Endothelial cell of umbilical vein (primary cell): ENCODE measurements at regions not wholly inside any gene's neighbourhood (a gene's known extent, or its start where the extent isn't known, plus 50 kb on each side); places are given as distances from the start of the nearest gene placed in this dataset.

Source experiments
- BruUV-seq: library from RNA; stranded (reverse); fragments of 400-500 nt; replicated peaks from 2 replicates; lab custom pipeline; 2021; lab: Mats Ljungman, UMichigan
- CTCF ChIA-PET: fragments of 300-600, 350-600 bp; sonication (Branson Sonifier 250); formaldehyde crosslinking; loops from one replicate; lab custom pipeline; 2021; ENCODE audit warnings: antibody characterized with exemption, inconsistent platforms; lab: Charles Lee
- POLR2A ChIA-PET: fragments of 300-600, 350-600 bp; sonication (Branson Sonifier 250); formaldehyde crosslinking; loops from one replicate; lab custom pipeline; 2021; ENCODE audit warnings: antibody characterized with exemption, inconsistent platforms; lab: Charles Lee
- DNase-seq: peaks from one replicate; pipeline ENCODE4 v3.0.0-alpha.2; 2011; ENCODE audit warnings: low read depth, low spot score
- FAIRE-seq: peaks from 2 replicates; lab custom pipeline; 2011; peaks lifted over from hg19 to GRCh38; lab: Jason Lieb, UNC
- H2AFZ ChIP-seq: 2 replicates; pipeline ENCODE4 v1.6.0; 2012; ENCODE audit warnings: low read depth, low read length, control low read depth, inconsistent platforms
- H3K27ac ChIP-seq: 2 replicates; pipeline ENCODE4 v1.5.1; 2011; ENCODE audit warnings: low read depth, mild to moderate bottlenecking, control low read depth, low read length, moderate library complexity; ENCODE audit not compliant: insufficient read depth
- H3K27me3 ChIP-seq, 2 experiments: 2 replicates each; pipeline versions ENCODE4 v1.6.0 to v1.6.1; 2011; ENCODE audit warnings: low read length in 2 of 2, mixed read lengths in 1 of 2; ENCODE audit not compliant: control insufficient read depth in 2 of 2, insufficient read depth in 2 of 2
- H3K36me3 ChIP-seq, 2 experiments: 2 replicates in 1 of 2; 3 replicates in 1 of 2; pipeline ENCODE4 v1.5.1; 2011; ENCODE audit warnings: low read length in 2 of 2, mild to moderate bottlenecking in 1 of 2, moderate library complexity in 1 of 2; ENCODE audit not compliant: control insufficient read depth in 2 of 2, insufficient read depth in 2 of 2; ENCODE audit errors: extremely low read depth in 1 of 2
- H3K4me1 ChIP-seq: 3 replicates; pipeline ENCODE4 v1.5.1; 2011; ENCODE audit warnings: mild to moderate bottlenecking, low read length; ENCODE audit not compliant: control insufficient read depth, insufficient read depth; ENCODE audit errors: extremely low read depth
- H3K4me2 ChIP-seq: 2 replicates; pipeline ENCODE4 v1.6.1; 2011; ENCODE audit warnings: low read length, control low read depth, mixed read lengths; ENCODE audit not compliant: insufficient read depth
- H3K4me3 ChIP-seq, 3 experiments: fragments of 200-600 bp in 1 of 3; sonication (generic), shearing (Covaris generic) in 1 of 3; replicated peaks in 1 of 3; 2 replicates each; pipeline ENCODE4 v1.5.1; 2011 to 2016; ENCODE audit warnings: control low read depth in 3 of 3, low read length in 3 of 3, mild to moderate bottlenecking in 2 of 3, inconsistent platforms in 1 of 3, low read depth in 1 of 3, moderate library complexity in 1 of 3; ENCODE audit not compliant: insufficient read depth in 1 of 3
- H3K79me2 ChIP-seq: 2 replicates; pipeline ENCODE4 v1.6.0; 2012; ENCODE audit warnings: low read length, inconsistent platforms; ENCODE audit not compliant: control insufficient read depth, insufficient read depth
- H3K9ac ChIP-seq: replicated peaks from 2 replicates; pipeline ENCODE3; 2011; ENCODE audit warnings: low read length, control low read depth; ENCODE audit not compliant: insufficient read depth; ENCODE audit errors: extremely low read depth
- H3K9me1 ChIP-seq: replicated peaks from 3 replicates; pipeline ENCODE4 v1.6.0; 2011; ENCODE audit warnings: mild to moderate bottlenecking, low read length; ENCODE audit not compliant: control insufficient read depth, insufficient read depth; ENCODE audit errors: extremely low read depth
- H3K9me3 ChIP-seq: replicated peaks from 2 replicates; pipeline ENCODE4 v1.5.1; 2012; ENCODE audit warnings: low read length, inconsistent platforms; ENCODE audit not compliant: control insufficient read depth, insufficient read depth
- H4K20me1 ChIP-seq: replicated peaks from 2 replicates; pipeline ENCODE3; 2011; ENCODE audit warnings: mild to moderate bottlenecking, low read length; ENCODE audit not compliant: control insufficient read depth, insufficient read depth; ENCODE audit errors: extremely low read depth
- EZH2 ChIP-seq: IDR thresholded peaks from 2 replicates; pipeline ENCODE4 v1.6.1; 2012; ENCODE audit warnings: borderline replicate concordance, low read depth, mild to moderate bottlenecking, moderate library complexity, low read length, inconsistent platforms; ENCODE audit not compliant: severe bottlenecking
- FOS ChIP-seq: IDR thresholded peaks from 2 replicates; pipeline ENCODE4 v1.6.1; 2011; ENCODE audit warnings: mild to moderate bottlenecking, low read length, moderate library complexity, borderline replicate concordance; ENCODE audit not compliant: insufficient read depth
- GATA2 ChIP-seq: IDR thresholded peaks from 2 replicates; pipeline ENCODE4 v1.7.0; 2011; ENCODE audit warnings: low read depth, mild to moderate bottlenecking, moderate library complexity, mixed read lengths, low read length; ENCODE audit not compliant: insufficient read length, insufficient read depth
- JUN ChIP-seq: IDR thresholded peaks from 2 replicates; pipeline ENCODE4 v1.6.1; 2011; ENCODE audit warnings: borderline replicate concordance, low read depth; ENCODE audit not compliant: insufficient read length, insufficient read depth
- MYC ChIP-seq: IDR thresholded peaks from one replicate; pipeline ENCODE4 v1.6.1; 2011; ENCODE audit warnings: mild to moderate bottlenecking, low read depth, low read length
- POLR2A ChIP-seq: IDR thresholded peaks from 2 replicates; pipeline ENCODE4 v1.6.1; 2012; ENCODE audit warnings: low read depth, mild to moderate bottlenecking, control low read depth, low read length
- POLR2AphosphoS5 ChIP-seq: IDR thresholded peaks from 2 replicates; pipeline ENCODE4 v1.6.1; 2012; ENCODE audit warnings: low read depth, mild to moderate bottlenecking, control low read depth, low read length, moderate library complexity; ENCODE audit not compliant: insufficient read depth
- dilution Hi-C: fragments of 300-500 bp; cut with MboI; formaldehyde crosslinking; loops from one replicate; pipeline ENCODE4 v1.15.0; 2019; ENCODE audit warnings: low sequenced_read_pairs; ENCODE audit not compliant: extremely low pct_ligation_motif_present
- intact Hi-C: fragments of 100-400 bp; cut with micrococcal nuclease; formaldehyde crosslinking; loops from one replicate; pipeline ENCODE4 v1.10.0; 2022
- TF ChIP-seq, protein P1 (sequence below): IDR thresholded peaks from 2 replicates; pipeline ENCODE4 v1.6.1; 2011; ENCODE audit not compliant: insufficient read depth, insufficient read length
- TF ChIP-seq, protein P2 (sequence below), 2 donors: IDR thresholded peaks; 1 replicate in 1 of 2; 2 replicates in 1 of 2; pipeline ENCODE4 v1.5.1; 2011; ENCODE audit warnings: low read length in 2 of 2, mild to moderate bottlenecking in 2 of 2, moderate library complexity in 2 of 2, control low read depth in 1 of 2, inconsistent platforms in 1 of 2, low read depth in 1 of 2; ENCODE audit not compliant: insufficient read depth in 1 of 2; ENCODE audit errors: extremely low read depth in 1 of 2

DNA sequence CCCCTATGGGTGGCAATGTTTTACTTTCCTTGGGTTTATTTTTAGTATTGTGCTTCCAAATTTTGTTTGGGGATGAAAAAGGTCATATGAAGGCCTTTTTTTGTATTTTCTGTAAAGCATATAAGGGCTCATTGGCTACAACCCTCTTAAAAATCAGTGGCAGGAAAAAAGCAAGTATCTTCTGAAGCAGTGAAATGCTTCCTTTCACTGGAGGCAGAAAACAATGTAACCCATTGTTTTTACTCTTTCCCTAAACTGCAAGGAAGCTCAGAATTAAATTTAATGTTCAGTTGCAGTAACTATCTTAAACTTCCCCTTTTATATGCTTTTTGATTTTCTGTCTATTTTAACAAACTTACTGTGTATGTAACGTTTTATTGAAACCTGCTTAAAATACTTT is 148.7 kb upstream of the LYZL1 start:
- POLR2A ChIA-PET = no interaction called here
- H3K9me1 ChIP-seq = no peaks in the 10 kb centered on the region
- H3K79me2 ChIP-seq = no peaks in the 10 kb centered on the region
- no peaks in the 10 kb centered on the region for H3K9me3 ChIP-seq
- no peak for TF ChIP-seq POLR2A
- no peak for TF ChIP-seq FOS
- no peak for TF ChIP-seq POLR2AphosphoS5
- TF ChIP-seq, protein P1, sequence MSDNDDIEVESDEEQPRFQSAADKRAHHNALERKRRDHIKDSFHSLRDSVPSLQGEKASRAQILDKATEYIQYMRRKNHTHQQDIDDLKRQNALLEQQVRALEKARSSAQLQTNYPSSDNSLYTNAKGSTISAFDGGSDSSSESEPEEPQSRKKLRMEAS = no peak
- no peak for TF ChIP-seq JUN
- TF ChIP-seq EZH2 = no peak
- TF ChIP-seq GATA2 = no peak
- TF ChIP-seq, protein P2, sequence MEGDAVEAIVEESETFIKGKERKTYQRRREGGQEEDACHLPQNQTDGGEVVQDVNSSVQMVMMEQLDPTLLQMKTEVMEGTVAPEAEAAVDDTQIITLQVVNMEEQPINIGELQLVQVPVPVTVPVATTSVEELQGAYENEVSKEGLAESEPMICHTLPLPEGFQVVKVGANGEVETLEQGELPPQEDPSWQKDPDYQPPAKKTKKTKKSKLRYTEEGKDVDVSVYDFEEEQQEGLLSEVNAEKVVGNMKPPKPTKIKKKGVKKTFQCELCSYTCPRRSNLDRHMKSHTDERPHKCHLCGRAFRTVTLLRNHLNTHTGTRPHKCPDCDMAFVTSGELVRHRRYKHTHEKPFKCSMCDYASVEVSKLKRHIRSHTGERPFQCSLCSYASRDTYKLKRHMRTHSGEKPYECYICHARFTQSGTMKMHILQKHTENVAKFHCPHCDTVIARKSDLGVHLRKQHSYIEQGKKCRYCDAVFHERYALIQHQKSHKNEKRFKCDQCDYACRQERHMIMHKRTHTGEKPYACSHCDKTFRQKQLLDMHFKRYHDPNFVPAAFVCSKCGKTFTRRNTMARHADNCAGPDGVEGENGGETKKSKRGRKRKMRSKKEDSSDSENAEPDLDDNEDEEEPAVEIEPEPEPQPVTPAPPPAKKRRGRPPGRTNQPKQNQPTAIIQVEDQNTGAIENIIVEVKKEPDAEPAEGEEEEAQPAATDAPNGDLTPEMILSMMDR (IDR thresholded peaks at IDR 0.05; ENCODE audit: extremely low read depth in 1 of 2, insufficient read depth in 1 of 2, low read depth in 1 of 2, low read length in 2 of 2) = no peak
- TF ChIP-seq MYC = no peak
- no peak overlapping the region for H3K9ac ChIP-seq
- no peaks in the 10 kb centered on the region for H3K27me3 ChIP-seq
- dilution Hi-C loops = no loop called here
- no peaks in the 10 kb centered on the region for H4K20me1 ChIP-seq
- no peak overlapping the region for H3K27ac ChIP-seq
- DNase-seq (peak; percentile 42), FAIRE-seq (peak; percentile 68)
- H3K4me2 ChIP-seq = no peak overlapping the region
- no TSS peak for BruUV-seq
- peaks cover 21% of the 10 kb centered on the region for H3K4me1 ChIP-seq
- intact Hi-C loops = no loop called here
- H3K36me3 ChIP-seq = no peaks in the 10 kb centered on the region
- H2AFZ ChIP-seq = no peak overlapping the region
- H3K4me3 ChIP-seq = no peak overlapping the region
- CTCF ChIA-PET = interaction anchor here (1.1 kb wide), 1 partner anchor 8 kb away, joined by 4 read pairs; no protein-coding TSS in a partner anchor
